Activated CD4-positive, alpha-beta T cell treated with anti-CD3 and anti-CD28 coated beads, Interleukin-2, amount 50 U/mL, for 1 hour (primary cell): ENCODE measurements at regions not wholly inside any gene's neighbourhood (a gene's known extent, or its start where the extent isn't known, plus 50 kb on each side); places are given as distances from the start of the nearest gene placed in this dataset.

Experiments
- DNase-seq: peaks from one replicate; pipeline ENCODE4 v3.0.0-alpha.2; 2020

- no peak for DNase-seq
These were observed 234.4 kb upstream of the GPRIN3 start for GRCh38 chr4:89541998-89542397.

GRCh38 chr4:89539797-89540711, 232.5 kb upstream of the GPRIN3 start:
- no peak for DNase-seq

- DNase-seq, result no peak
These were observed 231.8 kb upstream of the GPRIN3 start for GRCh38 chr4:89539374-89539773.

- DNase-seq, result no peak
These were observed 231.3 kb upstream of the GPRIN3 start for GRCh38 chr4:89538886-89539285.

- no peak for DNase-seq
These were observed 230.6 kb upstream of the GPRIN3 start for GRCh38 chr4:89538171-89538570.

GRCh38 chr4:89537281-89537680, 229.7 kb upstream of the GPRIN3 start:
- no peak for DNase-seq

GRCh38 chr4:89535251-89535650, 227.7 kb upstream of the GPRIN3 start:
- no peak for DNase-seq

- no peak for DNase-seq
These were observed 226.8 kb upstream of the GPRIN3 start for GRCh38 chr4:89534356-89534755.

- DNase-seq, result no peak
These were observed 224.5 kb upstream of the GPRIN3 start for GRCh38 chr4:89531932-89532640.

- no peak for DNase-seq
These were observed 221.0 kb upstream of the GPRIN3 start for GRCh38 chr4:89528526-89529133.

- no peak for DNase-seq
These were observed 214.2 kb upstream of the GPRIN3 start for GRCh38 chr4:89521826-89522225.

GRCh38 chr4:89519771-89520320, 212.2 kb upstream of the GPRIN3 start:
- no peak for DNase-seq

- DNase-seq, result no peak
These were observed 210.7 kb upstream of the GPRIN3 start for GRCh38 chr4:89518259-89518658.

- no peak for DNase-seq
These were observed 207.2 kb upstream of the GPRIN3 start for GRCh38 chr4:89514811-89515210.

GRCh38 chr4:89511776-89512175, 204.2 kb upstream of the GPRIN3 start:
- DNase-seq, result no peak

GRCh38 chr4:89509708-89510281, 202.2 kb upstream of the GPRIN3 start:
- DNase-seq, result no peak

GRCh38 chr4:89506866-89507491, 199.4 kb upstream of the GPRIN3 start:
- no peak for DNase-seq

GRCh38 chr4:89502581-89502980, 195.0 kb upstream of the GPRIN3 start:
- no peak for DNase-seq

GRCh38 chr4:89497517-89498308, 190.1 kb upstream of the GPRIN3 start:
- no peak for DNase-seq

- no peak for DNase-seq
These were observed 189.3 kb upstream of the GPRIN3 start for GRCh38 chr4:89496851-89497250.

- no peak for DNase-seq
These were observed 185.8 kb upstream of the GPRIN3 start for GRCh38 chr4:89493367-89493766.

GRCh38 chr4:89492581-89493071, 185.0 kb upstream of the GPRIN3 start:
- no peak for DNase-seq
